ENCODE measurements at regions not wholly inside any gene's neighbourhood (a gene's known extent, or its start where the extent isn't known, plus 50 kb on each side); places are given as distances from the start of the nearest gene placed in this dataset.

- TF ChIP-seq POLR2A (IDR thresholded peaks at IDR 0.05; ENCODE audit: low read depth, low read length), result no peak
- no peak for TF ChIP-seq TAF1 (IDR thresholded peaks at IDR 0.05; ENCODE audit: borderline replicate concordance, low read depth, low read length)
- TF ChIP-seq POLR2AphosphoS5 (IDR thresholded peaks at IDR 0.05; ENCODE audit: low read depth, low read length), result no peak
Observed at GRCh38 chr3:59438492-59438891, 388.7 kb upstream of the CFAP20DC start.

Data from GM12892 (cell line).